ENCODE measurements at regions not wholly inside any gene's neighbourhood (a gene's known extent, or its start where the extent isn't known, plus 50 kb on each side); places are given as distances from the start of the nearest gene placed in this dataset.

GRCh38 chr16:51365715-51366114, 214.6 kb upstream of the SALL1 start:
- no peak for TF ChIP-seq CTCF (IDR thresholded peaks at IDR 0.05; ENCODE audit: insufficient read depth, low read depth, low read length)
- ChIA-PET CTCF (no interaction called here), POLR2A (no interaction called here)
- Histone ChIP-seq H3K36me3 (ENCODE audit: control insufficient read depth, insufficient read depth, low read length) (no peaks in the 10 kb centered on the region), H3K4me3 (ENCODE audit: low read depth, low read length) (no peak overlapping the region), H3K27me3 (ENCODE audit: control insufficient read depth, insufficient read depth, low read length) (no peaks in the 10 kb centered on the region)
- no peak for DNase-seq (ENCODE audit: low read depth)

GRCh38 chr16:51359141-51359955, 208.3 kb upstream of the SALL1 start:
- CTCF ChIA-PET = interaction anchor here (1.0 kb wide), 1 partner anchor 10 kb away, joined by 4 read pairs; no protein-coding TSS in a partner anchor
- POLR2A ChIA-PET = no interaction called here
- TF ChIP-seq CTCF (IDR thresholded peaks at IDR 0.05; ENCODE audit: insufficient read depth, low read depth, low read length) = no peak
- no peak for DNase-seq (ENCODE audit: low read depth)
- Histone ChIP-seq H3K27me3 (ENCODE audit: control insufficient read depth, insufficient read depth, low read length) (no peaks in the 10 kb centered on the region), H3K4me3 (ENCODE audit: low read depth, low read length) (no peak overlapping the region), H3K36me3 (ENCODE audit: control insufficient read depth, insufficient read depth, low read length) (no peaks in the 10 kb centered on the region)

- Histone ChIP-seq H3K4me3 (ENCODE audit: low read depth, low read length) (no peak overlapping the region), H3K27me3 (ENCODE audit: control insufficient read depth, insufficient read depth, low read length) (no peaks in the 10 kb centered on the region), H3K36me3 (ENCODE audit: control insufficient read depth, insufficient read depth, low read length) (no peaks in the 10 kb centered on the region)
- no peak for DNase-seq (ENCODE audit: low read depth)
- no peak for TF ChIP-seq CTCF (IDR thresholded peaks at IDR 0.05; ENCODE audit: insufficient read depth, low read depth, low read length)
- CTCF ChIA-PET = no interaction called here
- POLR2A ChIA-PET = no interaction called here
These were observed 206.8 kb upstream of the SALL1 start for GRCh38 chr16:51357839-51358238.

- DNase-seq (ENCODE audit: low read depth) = no peak
- POLR2A ChIA-PET = no interaction called here
- Histone ChIP-seq H3K36me3 (ENCODE audit: control insufficient read depth, insufficient read depth, low read length) (no peaks in the 10 kb centered on the region), H3K27me3 (ENCODE audit: control insufficient read depth, insufficient read depth, low read length) (no peaks in the 10 kb centered on the region), H3K4me3 (ENCODE audit: low read depth, low read length) (no peak overlapping the region)
- TF ChIP-seq CTCF (IDR thresholded peaks at IDR 0.05; ENCODE audit: insufficient read depth, low read depth, low read length) = no peak
- CTCF ChIA-PET = interaction anchor here (1.3 kb wide), 1 partner anchor 36 kb away, joined by 3 read pairs; no protein-coding TSS in a partner anchor
These were observed 204.8 kb upstream of the SALL1 start for GRCh38 chr16:51355875-51356274.

GRCh38 chr16:51355195-51355594, 204.1 kb upstream of the SALL1 start:
- no peak for DNase-seq (ENCODE audit: low read depth)
- Histone ChIP-seq H3K36me3 (ENCODE audit: control insufficient read depth, insufficient read depth, low read length) (no peaks in the 10 kb centered on the region), H3K27me3 (ENCODE audit: control insufficient read depth, insufficient read depth, low read length) (no peaks in the 10 kb centered on the region), H3K4me3 (ENCODE audit: low read depth, low read length) (no peak overlapping the region)
- CTCF ChIA-PET = interaction anchor here (1.2 kb wide), 1 partner anchor 14 kb away, joined by 3 read pairs; no protein-coding TSS in a partner anchor
- TF ChIP-seq CTCF (IDR thresholded peaks at IDR 0.05; ENCODE audit: insufficient read depth, low read depth, low read length) = no peak
- POLR2A ChIA-PET = no interaction called here

All from BJ (cell line).